IPS DF 4.7 (cell line): ENCODE measurements at regions not wholly inside any gene's neighbourhood (a gene's known extent, or its start where the extent isn't known, plus 50 kb on each side); places are given as distances from the start of the nearest gene placed in this dataset.
"Not testable (repeated sequence)": the region's sequence is repeated elsewhere in the genome, so short reads cannot be mapped to it uniquely, and the experiment has no call there.

Source experiments
- DNase-seq: peaks from one replicate; pipeline ENCODE4 v3.0.0-alpha.2; 2013; ENCODE audit warnings: low spot score; ENCODE audit errors: extremely low read depth

- DNase-seq: not testable (repeated sequence)
Observed at GRCh38 chr1:147348592-147348991, 106.1 kb downstream of the CHD1L start.

DNA sequence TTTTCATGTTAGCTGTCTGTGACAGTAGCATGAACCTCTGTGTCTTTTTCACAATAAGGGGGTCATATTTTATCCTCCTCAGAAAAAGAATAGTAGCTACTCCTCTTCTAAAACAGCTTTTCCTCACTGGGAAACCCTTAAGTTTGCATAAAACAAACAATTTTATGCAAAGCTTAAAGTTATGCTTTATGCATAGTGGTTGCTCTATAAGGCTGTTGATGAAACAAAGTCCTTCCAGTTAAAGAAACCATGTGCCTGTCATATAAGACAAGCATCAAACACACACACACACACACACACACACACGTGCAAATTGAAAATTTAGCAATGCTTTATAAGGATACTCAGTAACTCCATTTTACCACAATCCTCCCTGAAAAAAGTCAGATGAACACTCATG lies 107.0 kb downstream of the CHD1L start:
- no peak for DNase-seq

- no peak for DNase-seq
Observed at GRCh38 chr1:147351140-147351835, 108.8 kb downstream of the CHD1L start.

- DNase-seq: no peak
Observed at GRCh38 chr1:147377263-147378246, 135.1 kb downstream of the CHD1L start.

DNA sequence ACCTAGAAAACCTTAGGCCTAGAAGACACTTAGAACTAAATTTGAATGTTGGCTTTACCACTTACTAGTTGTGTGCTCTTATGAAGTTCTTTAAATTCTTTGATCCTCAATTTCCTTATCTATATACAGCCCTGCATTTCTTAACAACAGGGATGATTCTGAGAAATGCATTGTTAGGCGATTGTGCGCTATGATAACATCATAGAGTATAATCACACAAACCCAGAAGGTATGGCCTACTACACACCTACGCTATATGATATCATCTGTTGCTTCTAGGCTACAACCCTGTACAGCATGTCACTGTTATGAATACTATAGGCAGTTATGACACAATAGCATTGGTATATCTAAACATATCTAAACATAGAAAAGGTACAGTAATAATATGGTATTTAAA lies 137.4 kb downstream of the CHD1L start:
- no peak for DNase-seq

- DNase-seq: no peak
Observed at GRCh38 chr1:147384804-147385203, 142.3 kb downstream of the CHD1L start.

DNA sequence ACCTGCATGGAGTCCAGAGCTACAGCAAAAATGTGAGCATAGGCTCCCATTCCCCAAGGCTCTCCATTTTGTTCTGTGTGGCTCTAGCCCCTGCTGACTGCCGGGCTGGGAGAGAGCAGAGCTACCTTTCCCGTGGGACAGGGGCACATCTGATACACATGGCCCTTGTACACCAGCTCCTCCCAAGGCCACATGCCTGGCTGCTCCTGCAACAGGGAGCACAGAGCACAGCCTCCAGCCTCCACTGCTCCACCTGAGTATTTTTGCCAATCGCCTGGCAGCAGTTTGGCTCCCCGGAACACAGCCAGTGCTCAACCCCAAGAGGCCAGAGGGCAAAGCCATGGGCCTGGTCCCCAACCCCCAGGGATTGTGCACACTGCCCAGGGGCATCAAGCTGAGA lies 146.5 kb downstream of the CHD1L start:
- no peak for DNase-seq

GRCh38 chr1:147389532-147390184 lies 147.2 kb downstream of the CHD1L start:
- DNase-seq: peak; percentile 56

- DNase-seq: no peak
Observed at GRCh38 chr1:147390185-147390542, 147.7 kb downstream of the CHD1L start.

- no peak for DNase-seq
Observed at GRCh38 chr1:147391114-147391513, 148.6 kb downstream of the CHD1L start.

- not testable (repeated sequence) for DNase-seq
Observed at GRCh38 chr1:147402326-147403045, 138.8 kb upstream of the BCL9 start.

- not testable (repeated sequence) for DNase-seq
Observed at GRCh38 chr1:147404344-147404743, 137.0 kb upstream of the BCL9 start.

GRCh38 chr1:147409886-147410285 lies 131.4 kb upstream of the BCL9 start:
- DNase-seq: no peak

GRCh38 chr1:147413110-147413605 lies 128.1 kb upstream of the BCL9 start:
- DNase-seq: no peak

DNA sequence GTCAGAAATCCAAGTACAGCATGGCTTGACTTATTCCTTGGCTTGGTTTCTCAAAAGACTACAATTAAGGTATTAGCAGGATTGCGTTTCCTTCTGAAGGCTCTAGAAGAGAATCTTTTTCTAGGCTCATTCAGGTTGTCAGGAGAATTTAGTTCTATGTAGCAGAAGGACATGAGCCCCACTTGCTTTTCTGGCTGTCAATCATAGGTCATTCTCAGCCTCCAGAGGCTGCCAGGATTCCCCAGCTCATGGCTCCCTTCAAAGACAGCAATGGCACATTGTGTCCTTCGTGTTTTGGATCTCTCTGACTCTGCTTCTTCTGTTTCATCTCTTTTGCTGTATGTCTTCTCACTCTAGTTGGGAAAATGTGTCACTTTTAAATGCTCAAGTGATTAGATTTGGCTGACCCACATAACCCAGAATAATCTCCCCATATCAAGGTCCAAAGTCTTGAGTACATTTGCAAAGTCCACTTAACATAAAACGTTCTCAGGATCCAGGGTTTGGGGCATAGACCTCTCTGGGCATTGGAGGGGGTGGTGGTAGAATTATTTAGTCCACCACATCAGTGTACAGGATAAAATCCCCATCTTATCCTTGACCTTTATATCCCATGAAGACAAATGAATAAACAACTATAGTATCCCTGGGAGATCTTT lies 126.7 kb upstream of the BCL9 start:
- no peak for DNase-seq

GRCh38 chr1:147417024-147417423 lies 124.3 kb upstream of the BCL9 start:
- no peak for DNase-seq

DNA sequence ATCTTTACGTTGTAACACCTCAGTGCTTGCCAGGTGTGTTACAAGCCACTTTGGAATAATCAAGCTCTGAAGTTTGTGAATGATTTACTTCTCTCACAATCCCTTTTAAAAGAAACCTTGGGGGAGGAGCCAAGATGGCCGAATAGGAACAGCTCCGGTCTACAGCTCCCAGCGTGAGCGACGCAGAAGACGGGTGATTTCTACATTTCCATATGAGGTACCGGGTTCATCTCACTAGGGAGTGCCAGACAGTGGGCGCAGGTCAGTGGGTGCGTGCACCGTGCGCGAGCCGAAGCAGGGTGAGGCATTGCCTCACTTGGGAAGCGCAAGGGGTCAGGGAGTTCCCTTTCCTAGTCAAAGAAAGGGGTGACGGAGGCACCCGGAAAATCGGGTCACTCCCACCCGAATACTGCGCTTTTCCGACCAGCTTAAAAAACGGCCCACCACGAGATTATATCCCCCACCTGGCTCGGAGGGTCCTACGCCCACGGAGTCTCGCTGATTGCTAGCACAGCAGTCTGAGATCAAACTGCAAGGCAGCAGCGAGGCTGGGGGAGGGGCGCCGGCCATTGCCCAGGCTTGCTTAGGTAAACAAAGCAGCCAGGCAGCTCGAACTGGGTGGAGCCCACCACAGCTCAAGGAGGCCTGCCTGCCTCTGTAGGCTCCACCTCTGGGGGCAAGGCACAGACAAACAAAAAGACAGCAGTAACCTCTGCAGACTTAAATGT lies 118.0 kb upstream of the BCL9 start:
- not testable (repeated sequence) for DNase-seq

- no peak for DNase-seq
Observed at GRCh38 chr1:147434921-147435320, 106.4 kb upstream of the BCL9 start.

- DNase-seq: no peak
Observed at GRCh38 chr1:147444381-147444780, 96.9 kb upstream of the BCL9 start.

- DNase-seq: no peak
Observed at GRCh38 chr1:147451628-147452027, 89.7 kb upstream of the BCL9 start.
